NCI-H2196 treated with DMSO at 0.1 percent for 48 hours (cell line): ENCODE measurements at regions not wholly inside any gene's neighbourhood (a gene's known extent, or its start where the extent isn't known, plus 50 kb on each side); places are given as distances from the start of the nearest gene placed in this dataset.
A peak's percentile ranks its signal among the peaks of the same experiment; 100 is the strongest.

ENCODE experiments used
- DNase-seq: peaks from one replicate; lab custom pipeline; 2025; ENCODE audit not compliant: unreplicated experiment; lab: John Stamatoyannopoulos, UW

GRCh38 chr5:124399426-124399961 is 346.9 kb downstream of the ZNF608 start:
- no peak for DNase-seq

DNA sequence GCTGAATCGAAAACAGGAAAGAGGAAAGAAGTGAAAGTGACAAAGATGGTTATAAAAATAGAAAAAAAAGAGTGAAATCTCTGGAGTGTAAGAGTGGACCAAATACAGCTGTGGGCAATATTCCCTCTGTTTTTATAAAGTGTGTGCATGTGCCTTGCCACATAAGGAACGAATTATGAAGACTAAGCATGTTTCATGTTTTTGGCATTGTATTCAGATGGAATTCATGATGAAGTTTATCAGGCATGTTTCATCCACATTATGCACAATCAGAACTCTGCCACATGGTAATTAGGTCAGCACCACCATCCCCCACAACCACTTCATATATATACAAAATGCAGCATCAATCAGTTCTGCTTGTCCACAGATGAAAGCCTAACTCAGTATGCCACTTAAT is 348.0 kb downstream of the ZNF608 start:
- DNase-seq: no peak

DNA sequence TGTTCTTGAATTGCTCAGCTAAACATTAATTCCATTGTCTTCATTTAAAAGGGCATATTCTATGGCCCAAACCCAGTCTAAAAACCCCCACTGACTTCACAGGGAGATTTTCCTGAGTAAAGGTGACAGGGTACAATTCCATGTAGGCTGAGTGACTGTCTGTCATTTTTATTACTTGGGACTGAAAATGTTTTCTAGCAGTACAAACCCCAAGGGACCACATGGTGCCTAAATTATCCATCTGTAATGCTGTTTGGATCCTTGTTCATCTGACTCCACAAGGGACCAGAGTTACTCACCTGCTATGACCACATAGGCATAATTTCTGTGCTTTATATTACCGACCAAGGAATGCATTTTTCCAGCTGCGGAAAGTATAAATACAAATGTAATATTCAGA is 349.1 kb downstream of the ZNF608 start:
- DNase-seq: no peak

- DNase-seq: no peak
Measured at GRCh38 chr5:124395926-124396325, 350.5 kb downstream of the ZNF608 start.

DNA sequence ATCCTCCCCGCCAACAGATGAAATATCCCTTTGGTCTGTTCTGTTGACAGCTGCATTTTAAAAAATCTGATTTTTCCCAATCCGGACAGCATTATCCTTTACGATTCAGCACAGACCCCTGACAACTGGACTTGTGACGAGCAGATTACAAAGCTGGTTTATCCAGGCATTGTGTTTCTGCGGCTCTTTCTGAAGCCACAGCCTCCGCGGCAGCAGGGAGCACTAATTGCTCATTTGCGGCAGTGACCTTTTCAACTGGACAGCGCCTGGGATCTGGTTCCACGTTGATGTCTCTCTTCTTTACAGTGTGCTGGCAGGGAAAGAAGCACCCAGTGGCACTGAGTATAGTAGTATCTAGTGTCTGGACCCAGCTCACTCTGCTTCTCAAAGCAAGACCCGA is 351.2 kb downstream of the ZNF608 start:
- DNase-seq: no peak

- no peak for DNase-seq
Measured at GRCh38 chr5:124394700-124395245, 351.7 kb downstream of the ZNF608 start.

- no peak for DNase-seq
Measured at GRCh38 chr5:124393584-124394379, 352.7 kb downstream of the ZNF608 start.

GRCh38 chr5:124383693-124384092 is 362.7 kb downstream of the ZNF608 start:
- DNase-seq: no peak

DNA sequence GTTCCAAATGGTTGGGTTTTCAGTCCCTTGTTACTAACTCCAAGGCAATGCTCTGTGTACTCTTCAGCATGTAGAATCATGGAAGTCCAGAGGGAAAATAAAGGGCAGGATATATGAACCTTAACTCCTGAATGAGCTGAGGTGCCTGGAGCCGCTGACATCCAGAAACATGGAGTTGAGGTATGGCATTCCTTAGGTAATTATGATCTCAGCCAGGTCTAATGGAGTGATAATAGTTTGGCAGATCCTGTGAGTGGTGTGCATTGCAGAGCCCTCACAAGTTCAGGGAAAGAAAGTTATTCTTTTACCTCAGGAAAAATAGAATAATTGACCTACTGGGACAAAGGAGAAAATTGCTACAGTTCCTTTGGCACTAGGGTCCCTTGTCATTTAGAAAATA is 369.1 kb downstream of the ZNF608 start:
- no peak for DNase-seq

GRCh38 chr5:124373883-124374282 is 372.6 kb downstream of the ZNF608 start:
- no peak for DNase-seq

DNA sequence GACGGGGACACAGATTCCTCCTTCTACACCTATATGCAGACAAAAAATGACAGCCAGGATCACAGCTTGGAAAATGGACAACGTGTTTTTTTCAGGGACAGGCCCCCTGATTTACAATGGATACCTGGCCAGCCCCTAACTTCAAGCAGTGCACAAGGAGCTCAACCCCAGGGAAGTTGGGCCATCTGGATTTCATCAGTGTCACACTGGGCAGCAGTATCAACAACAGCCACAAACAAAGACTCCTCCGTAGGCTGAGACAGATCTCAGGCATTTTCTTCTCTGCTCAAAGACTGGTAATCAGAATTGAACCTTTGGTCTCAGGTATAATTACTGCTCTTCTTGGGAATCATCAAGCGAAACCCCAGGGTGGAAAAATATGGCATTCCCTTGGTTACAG is 374.0 kb downstream of the ZNF608 start:
- no peak for DNase-seq

DNA sequence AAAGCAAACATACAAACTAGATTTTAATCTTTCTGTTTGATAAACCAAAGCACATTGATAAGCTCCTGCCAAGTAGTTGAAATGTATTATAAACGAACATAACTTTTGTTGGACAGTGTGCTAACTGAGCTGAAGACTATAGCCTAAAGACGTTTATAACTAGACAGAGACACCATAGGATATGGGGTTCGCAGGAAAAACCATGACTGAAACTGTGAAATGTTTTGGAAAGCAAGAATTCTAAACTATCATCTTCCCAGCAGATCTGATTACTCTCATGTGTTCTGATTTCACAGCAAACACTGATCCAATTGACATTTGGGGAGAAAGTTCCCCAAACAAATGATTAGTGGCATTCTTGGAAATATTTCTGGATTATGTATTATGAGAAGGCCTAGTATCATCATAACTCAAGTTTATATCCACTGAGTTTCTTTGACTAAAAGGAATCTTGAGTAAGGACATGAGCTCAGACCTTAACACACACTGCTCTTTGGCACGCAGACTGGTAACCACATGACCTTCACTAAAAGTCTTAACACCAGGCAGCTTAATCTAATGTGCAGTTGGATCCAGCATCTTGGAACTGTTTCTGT is 375.2 kb downstream of the ZNF608 start:
- no peak for DNase-seq

DNA sequence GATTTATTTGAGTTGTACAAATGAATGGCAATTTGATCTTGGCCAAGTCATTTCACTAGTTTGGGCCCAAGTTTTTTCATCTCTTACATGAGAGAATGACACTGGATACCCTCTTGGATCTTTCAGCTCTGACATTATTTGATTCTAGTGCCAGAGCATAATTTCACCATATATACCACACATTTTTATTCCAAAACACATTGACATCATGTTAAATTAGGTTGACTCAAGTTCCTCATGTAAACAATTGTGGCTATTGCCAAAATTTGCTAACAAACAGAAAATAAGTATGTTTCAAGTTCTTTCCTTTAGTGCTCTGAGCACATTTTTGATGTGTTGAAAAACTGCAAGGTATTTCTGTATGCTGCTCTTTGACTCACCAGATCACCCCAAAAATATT is 375.8 kb downstream of the ZNF608 start:
- no peak for DNase-seq

GRCh38 chr5:124365361-124365801 is 381.1 kb downstream of the ZNF608 start:
- peak; percentile 79 for DNase-seq

DNA sequence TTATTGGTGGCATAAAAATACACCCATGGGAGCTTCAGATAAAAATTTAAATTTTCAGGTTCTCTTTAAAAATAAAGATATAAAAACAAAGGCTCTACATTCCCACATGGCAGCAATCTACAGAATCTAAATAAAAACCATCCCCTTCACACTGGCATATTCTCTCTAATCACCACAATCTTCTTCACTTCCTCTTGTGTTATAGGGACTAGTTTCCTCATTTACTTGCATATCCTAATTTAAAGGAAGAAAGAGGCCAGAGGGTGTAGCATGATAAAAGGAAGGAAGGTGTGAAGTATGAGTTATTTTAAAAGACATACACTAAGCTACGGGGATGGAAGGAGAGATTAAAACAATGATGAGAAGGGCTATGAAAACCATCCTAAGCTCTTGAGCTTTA is 390.5 kb downstream of the ZNF608 start:
- no peak for DNase-seq

- no peak for DNase-seq
Measured at GRCh38 chr5:124353016-124353415, 393.4 kb downstream of the ZNF608 start.

GRCh38 chr5:124352312-124352711 is 394.1 kb downstream of the ZNF608 start:
- no peak for DNase-seq

GRCh38 chr5:124349931-124350330 is 396.5 kb downstream of the ZNF608 start:
- no peak for DNase-seq

DNA sequence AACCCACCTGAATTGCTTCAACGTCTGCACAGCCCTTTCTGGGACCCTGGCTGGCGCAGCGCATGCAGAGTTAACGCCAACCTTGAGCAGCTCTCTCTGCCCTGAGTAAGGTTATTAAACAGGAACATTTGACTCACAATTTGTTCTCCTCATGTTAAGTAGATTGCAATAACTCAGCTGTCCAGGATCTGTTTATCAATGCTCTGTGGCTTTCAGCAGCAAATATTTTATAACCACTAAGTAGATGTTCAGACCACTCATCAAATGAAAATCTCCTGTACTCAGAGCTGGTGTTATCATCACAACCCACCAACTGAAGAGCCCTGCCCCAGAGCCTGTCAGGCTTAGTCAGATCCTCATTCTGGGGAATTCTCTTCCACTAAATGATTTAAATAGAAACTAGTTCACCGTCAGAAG is 403.0 kb downstream of the ZNF608 start:
- no peak for DNase-seq

GRCh38 chr5:124342986-124343385 is 403.5 kb downstream of the ZNF608 start:
- DNase-seq: no peak

GRCh38 chr5:124342584-124342983 is 403.9 kb downstream of the ZNF608 start:
- no peak for DNase-seq

GRCh38 chr5:124342027-124342471 is 404.4 kb downstream of the ZNF608 start:
- no peak for DNase-seq
